ENCODE measurements at regions not wholly inside any gene's neighbourhood (a gene's known extent, or its start where the extent isn't known, plus 50 kb on each side); places are given as distances from the start of the nearest gene placed in this dataset.

- DNase-seq (ENCODE audit: low read depth in 2 of 2) = no peak
Observed at GRCh38 chr15:46242935-46243334, 608.1 kb downstream of the SQOR start.

GRCh38 chr15:46251903-46252302, 617.1 kb downstream of the SQOR start:
- DNase-seq (ENCODE audit: low read depth in 2 of 2) = no peak

- no peak for DNase-seq (ENCODE audit: low read depth in 2 of 2)
Observed at GRCh38 chr15:46258056-46258455, 623.2 kb downstream of the SQOR start.

- no peak for DNase-seq (ENCODE audit: low read depth in 2 of 2)
Observed at GRCh38 chr15:46260937-46261336, 626.1 kb downstream of the SQOR start.

GRCh38 chr15:46265664-46266347, 631.0 kb downstream of the SQOR start:
- no peak for DNase-seq (ENCODE audit: low read depth in 2 of 2)

- DNase-seq (ENCODE audit: low read depth in 2 of 2) = no peak
Observed at GRCh38 chr15:46266661-46267060, 631.8 kb downstream of the SQOR start.

- no peak for DNase-seq (ENCODE audit: low read depth in 2 of 2)
Observed at GRCh38 chr15:46270481-46271147, 635.8 kb downstream of the SQOR start.

GRCh38 chr15:46275701-46276100, 640.9 kb downstream of the SQOR start:
- DNase-seq (ENCODE audit: low read depth in 2 of 2) = no peak

- no peak for DNase-seq (ENCODE audit: low read depth in 2 of 2)
Observed at GRCh38 chr15:46277451-46277850, 642.6 kb downstream of the SQOR start.

GRCh38 chr15:46278062-46278461, 643.2 kb downstream of the SQOR start:
- DNase-seq (ENCODE audit: low read depth in 2 of 2) = no peak

GRCh38 chr15:46278486-46279090, 643.8 kb downstream of the SQOR start:
- no peak for DNase-seq (ENCODE audit: low read depth in 2 of 2)

- no peak for DNase-seq (ENCODE audit: low read depth in 2 of 2)
Observed at GRCh38 chr15:46280762-46281542, 646.1 kb downstream of the SQOR start.

- DNase-seq (ENCODE audit: low read depth in 2 of 2) = no peak
Observed at GRCh38 chr15:46293550-46293949, 658.7 kb downstream of the SQOR start.

- no peak for DNase-seq (ENCODE audit: low read depth in 2 of 2)
Observed at GRCh38 chr15:46296002-46296401, 661.2 kb downstream of the SQOR start.

- DNase-seq (ENCODE audit: low read depth in 2 of 2) = no peak
Observed at GRCh38 chr15:46296797-46297196, 662.0 kb downstream of the SQOR start.

- no peak for DNase-seq (ENCODE audit: low read depth in 2 of 2)
Observed at GRCh38 chr15:46297766-46298165, 662.9 kb downstream of the SQOR start.

- DNase-seq (ENCODE audit: low read depth in 2 of 2) = no peak
Observed at GRCh38 chr15:46300716-46301115, 665.9 kb downstream of the SQOR start.

- DNase-seq (ENCODE audit: low read depth in 2 of 2) = no peak
Observed at GRCh38 chr15:46301291-46301690, 666.5 kb downstream of the SQOR start.

GRCh38 chr15:46301826-46302225, 667.0 kb downstream of the SQOR start:
- DNase-seq (ENCODE audit: low read depth in 2 of 2) = no peak

GRCh38 chr15:46304321-46304720, 669.5 kb downstream of the SQOR start:
- no peak for DNase-seq (ENCODE audit: low read depth in 2 of 2)

- DNase-seq (ENCODE audit: low read depth in 2 of 2) = no peak
Observed at GRCh38 chr15:46307746-46308145, 672.9 kb downstream of the SQOR start.

GRCh38 chr15:46309914-46310313, 675.1 kb downstream of the SQOR start:
- no peak for DNase-seq (ENCODE audit: low read depth in 2 of 2)
